GM19328 (cell line): ENCODE measurements at regions not wholly inside any gene's neighbourhood (a gene's known extent, or its start where the extent isn't known, plus 50 kb on each side); places are given as distances from the start of the nearest gene placed in this dataset.
"Not testable (repeated sequence)": the region's sequence is repeated elsewhere in the genome, so short reads cannot be mapped to it uniquely, and the experiment has no call there.

Source experiments
- ATAC-seq: cut with Tn5 transposase; IDR thresholded peaks from one replicate; pipeline ENCODE4 v1.9.1; 2021; ENCODE audit warnings: mild to moderate bottlenecking, moderate library complexity; ENCODE audit not compliant: unreplicated experiment

DNA sequence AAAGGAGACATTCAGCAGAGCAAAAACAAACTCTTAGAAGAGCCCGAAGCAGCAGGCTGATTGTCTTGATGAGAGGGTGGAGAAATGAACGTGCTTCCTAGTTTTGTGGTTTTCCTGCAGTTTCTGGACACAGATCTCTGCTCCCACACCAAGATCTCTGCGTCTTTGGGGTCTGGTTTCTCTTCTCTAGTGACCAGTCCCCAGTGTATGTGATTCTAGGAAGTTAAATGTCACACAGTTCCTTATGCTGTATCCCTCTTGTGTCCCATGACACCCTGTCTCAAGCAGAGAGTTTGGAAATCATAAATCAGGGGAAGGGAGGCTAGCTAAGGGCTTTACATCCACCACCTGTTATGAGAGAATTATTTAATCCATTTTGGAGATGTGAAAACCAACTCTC is 55.4 kb upstream of the KLF14 start:
- ATAC-seq, result no peak

- no peak for ATAC-seq
Measured at GRCh38 chr7:130791746-130792145, 57.7 kb upstream of the KLF14 start.

DNA sequence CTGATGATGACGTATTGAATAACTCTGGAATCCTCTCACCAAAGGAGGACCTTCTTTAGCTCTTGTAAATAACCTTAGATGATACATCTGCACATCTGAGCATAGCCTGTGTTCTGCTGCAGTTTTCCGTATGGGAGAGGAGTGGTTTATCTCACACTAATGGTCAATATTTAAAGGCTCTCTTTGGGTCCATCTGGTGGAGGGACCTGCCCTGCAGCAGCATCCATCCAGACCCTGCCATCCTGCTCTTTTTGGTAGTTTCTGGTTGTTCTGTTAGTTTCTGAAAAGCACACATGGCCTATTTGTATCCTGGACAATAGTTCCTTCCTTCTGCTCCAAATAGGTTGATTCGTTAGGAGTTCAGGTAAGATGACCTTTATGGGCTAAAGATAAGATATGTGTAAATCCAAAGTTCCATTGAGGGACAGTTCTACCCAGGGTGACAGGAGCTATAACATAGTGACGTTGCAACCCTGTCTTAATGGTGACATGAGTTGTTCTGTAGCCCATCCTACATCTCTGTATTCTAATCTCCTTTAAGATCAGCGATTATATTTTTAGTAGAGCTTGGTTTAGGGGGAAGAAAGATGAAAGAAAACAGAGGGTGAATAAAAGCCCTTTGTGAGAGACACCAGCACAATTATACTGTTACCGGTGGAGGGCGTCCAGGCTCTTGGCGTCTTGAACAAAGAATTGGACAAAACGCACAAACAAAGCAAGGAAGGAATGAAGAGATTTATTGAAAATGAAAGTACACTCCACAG is 60.0 kb upstream of the KLF14 start:
- no peak for ATAC-seq

DNA sequence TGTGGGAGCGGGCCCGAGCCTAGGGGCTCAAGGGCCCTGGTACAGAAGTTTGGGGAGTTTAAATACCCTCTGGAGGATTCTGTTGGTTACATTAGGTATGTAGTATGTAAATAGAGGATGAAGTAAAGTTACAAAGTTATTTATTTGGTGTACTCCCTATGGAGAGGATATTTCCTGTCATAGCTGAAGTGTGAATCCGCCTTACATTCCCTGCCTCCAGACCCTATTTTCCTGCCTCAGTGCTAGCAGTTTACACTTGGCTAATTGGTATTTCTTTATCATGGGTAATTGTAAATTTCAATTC is 60.6 kb upstream of the KLF14 start:
- ATAC-seq, result no peak

DNA sequence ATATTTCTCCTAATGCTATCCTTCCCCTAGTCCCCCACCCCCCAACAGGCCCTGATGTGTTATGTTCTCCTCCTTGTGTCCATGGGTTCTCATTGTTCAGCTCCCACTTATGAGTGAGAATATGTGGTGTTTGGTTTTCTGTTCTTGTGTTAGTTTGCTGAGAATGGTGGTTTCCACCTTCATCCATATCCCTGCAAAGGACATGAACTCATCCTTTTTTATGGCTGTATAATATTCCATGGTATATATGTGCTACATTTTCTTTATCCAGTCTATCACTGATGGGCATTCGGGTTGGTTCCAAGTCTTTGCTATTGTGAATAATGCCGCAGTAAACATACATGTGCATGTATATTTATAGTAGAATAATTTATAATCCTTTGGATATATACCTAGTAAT is 62.4 kb upstream of the KLF14 start:
- not testable (repeated sequence) for ATAC-seq

- ATAC-seq, result no peak
Measured at GRCh38 chr7:130803127-130803526, 69.1 kb upstream of the KLF14 start.

- ATAC-seq, result no peak
Measured at GRCh38 chr7:130804220-130804619, 70.2 kb upstream of the KLF14 start.

DNA sequence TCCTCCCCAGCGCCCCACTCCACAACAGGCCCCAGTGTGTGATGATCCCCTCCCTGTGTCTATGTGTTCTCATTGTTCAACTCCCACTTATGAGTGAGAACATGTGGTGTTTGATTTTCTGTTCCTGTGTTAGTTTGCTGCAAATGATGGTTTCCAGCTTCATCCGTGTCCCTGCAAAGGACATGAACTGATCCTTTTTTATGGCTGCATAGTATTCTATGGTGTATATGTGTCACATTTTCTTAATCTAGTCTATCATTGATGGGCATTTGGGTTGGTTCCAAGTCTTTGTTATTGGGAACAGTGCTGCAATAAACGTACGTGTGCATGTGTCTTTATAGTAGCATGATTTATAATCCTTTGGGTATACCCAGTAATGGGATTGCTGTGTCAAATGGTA is 78.8 kb upstream of the KLF14 start:
- not testable (repeated sequence) for ATAC-seq

DNA sequence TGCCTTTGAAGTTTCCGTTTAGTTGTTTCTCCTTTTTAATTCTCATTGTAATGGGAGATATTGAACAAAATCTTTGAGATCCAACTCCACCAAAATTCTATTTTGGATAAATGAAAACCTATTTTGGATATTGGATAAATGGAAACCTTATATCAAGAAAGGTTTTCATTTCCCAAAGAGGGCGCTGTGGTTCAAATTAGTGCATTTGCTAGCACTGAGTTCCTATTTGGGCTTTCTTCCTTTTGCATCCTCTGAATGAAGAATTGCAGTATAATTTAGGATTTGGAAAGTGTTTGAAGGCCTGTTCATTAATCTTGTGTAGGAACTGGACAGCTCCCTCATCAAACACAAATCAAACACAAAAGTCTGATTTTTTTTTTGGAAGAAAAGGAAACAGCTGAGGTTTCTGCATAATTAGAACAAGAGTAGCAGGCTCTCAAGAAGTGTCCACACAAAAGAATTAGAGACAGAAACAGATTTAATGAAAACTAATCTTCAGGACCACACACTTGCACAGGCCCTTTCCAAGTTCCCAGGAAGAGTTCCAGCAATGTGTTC is 80.8 kb upstream of the KLF14 start:
- ATAC-seq, result no peak

- no peak for ATAC-seq
Measured at GRCh38 chr7:130818056-130818455, 84.0 kb upstream of the KLF14 start.

DNA sequence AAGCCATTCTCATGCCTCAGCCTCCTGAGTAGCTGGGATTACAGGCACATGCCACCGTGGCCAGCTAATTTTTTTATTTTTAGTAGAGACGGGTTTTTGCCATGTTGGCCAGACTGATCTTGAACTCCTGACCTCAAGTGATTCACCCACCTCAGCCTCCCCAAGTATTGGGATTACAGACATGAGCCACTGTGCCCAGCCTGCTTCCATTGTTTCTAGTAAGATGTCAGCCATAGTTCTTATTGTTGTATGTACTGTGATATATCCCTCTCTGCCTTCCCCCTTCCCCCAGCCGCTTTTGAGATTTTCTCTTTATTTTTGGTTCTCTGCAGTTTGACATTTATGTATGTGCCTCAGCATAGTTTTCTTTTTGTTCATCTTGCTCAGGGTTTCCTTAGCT is 87.9 kb upstream of the KLF14 start:
- ATAC-seq, result no peak

DNA sequence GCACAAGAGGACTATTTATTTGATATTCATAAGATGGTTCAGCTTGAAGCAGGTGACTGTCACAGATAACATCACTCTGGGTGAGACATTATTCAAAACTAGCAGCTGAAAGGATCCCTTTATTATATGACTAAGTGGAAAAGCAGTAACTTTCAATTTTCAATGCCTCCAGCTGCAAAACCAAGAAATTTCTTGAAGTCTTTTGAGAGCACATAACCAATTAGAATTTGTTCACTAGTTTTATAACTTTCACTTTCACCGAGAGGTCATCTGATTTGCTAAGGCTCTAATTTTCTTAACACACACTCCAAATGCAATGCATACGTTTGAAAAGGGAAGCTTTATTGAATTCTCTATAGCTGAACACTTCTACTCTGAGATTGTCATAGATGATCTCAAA is 88.6 kb upstream of the KLF14 start:
- ATAC-seq, result no peak

DNA sequence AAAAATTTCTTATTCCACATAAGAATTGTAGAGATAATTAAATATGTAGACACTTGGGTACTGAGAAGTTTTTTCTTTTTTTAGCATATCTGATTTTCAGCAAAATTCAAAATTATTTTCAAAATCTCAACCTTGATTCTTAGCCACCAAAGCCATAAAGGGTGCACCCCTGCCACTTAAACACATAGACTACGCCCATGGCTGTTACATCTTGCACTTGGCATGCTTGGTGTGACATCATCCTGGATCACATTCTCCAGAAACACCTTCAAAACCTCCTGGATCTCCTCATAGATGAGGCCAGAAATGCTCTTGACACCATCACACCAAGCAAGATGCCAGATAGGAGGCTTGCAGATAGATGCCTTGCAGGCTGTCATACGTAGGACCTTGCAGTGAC is 89.1 kb upstream of the KLF14 start:
- no peak for ATAC-seq

DNA sequence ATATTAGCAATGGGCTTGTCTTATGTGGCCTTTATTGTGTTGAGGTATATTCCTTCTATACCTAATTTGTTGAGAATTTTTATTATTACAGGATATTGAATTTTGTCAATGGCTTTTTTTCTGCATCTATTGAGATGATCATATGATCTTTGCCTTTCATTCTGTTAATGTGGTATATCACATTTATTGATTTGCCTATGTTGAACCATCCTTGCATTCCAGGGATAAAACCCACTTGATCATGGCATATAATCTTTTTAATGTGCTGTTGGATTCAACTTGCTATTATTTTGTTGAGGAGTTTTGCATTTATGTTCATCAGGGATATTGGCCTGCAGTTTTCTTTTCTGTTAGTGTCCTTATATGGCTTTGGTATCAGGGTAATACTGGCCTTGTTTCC is 91.8 kb upstream of the KLF14 start:
- ATAC-seq, result no peak

DNA sequence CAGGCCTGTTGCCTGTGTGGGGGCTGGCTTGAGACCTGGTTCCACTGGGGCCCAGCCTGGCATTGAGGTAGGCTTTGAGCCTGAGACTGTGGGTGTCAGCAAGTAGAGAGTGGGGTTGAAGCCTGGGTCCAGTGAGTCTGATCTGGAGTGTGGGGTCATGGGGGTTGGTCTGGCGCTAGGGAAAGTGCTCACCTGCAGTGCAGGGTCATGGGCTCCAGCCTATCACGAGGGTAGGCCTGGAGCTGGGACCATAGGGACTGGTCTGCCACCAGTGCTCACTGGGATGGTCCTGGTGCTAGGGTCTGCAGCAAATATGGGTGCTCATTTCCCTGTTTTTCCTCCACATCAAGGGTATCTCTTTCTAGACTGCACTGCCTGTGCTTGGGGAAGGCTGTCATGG is 95.4 kb upstream of the KLF14 start:
- ATAC-seq, result no peak

DNA sequence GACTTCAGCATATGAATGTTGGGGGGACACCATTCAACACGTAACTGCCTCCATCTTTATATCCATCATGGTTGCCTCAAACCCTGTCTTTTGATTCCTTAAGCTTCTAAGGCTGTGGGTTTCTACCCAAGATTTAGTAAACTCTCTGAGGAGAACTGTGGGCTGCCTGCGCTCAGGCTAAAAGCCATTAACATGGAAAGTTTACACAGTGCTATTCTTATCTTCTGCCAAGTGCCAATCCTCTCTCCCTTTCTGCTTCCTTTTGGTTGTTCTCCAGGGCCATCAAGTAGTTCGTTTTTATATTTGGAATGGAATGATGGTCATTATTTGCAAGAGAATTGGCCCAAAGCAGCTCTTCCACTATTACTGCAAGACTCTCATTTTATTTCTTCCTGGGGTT is 97.3 kb upstream of the KLF14 start:
- ATAC-seq, result no peak

- ATAC-seq, result no peak
Measured at GRCh38 chr7:130831817-130832481, 97.9 kb upstream of the KLF14 start.

- no peak for ATAC-seq
Measured at GRCh38 chr7:130838738-130839137, 104.7 kb upstream of the KLF14 start.

DNA sequence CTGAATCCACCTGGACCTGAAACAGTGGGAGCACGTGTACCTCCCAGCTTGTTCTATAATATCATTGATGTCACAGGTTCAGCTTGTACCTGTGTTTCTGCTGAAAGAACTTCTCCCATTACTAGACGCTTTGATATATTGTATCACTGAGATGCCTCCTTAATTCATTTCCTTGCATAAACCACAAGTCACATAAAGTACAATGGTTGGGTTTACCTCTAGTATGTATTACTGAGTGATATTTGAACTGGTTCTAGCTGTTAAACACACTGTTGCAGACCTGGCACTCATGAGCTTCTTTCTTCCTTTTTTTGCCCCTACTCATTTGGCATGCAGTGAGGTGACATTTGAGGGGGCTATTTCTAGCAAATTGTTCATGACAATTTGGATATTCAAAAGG is 106.6 kb upstream of the KLF14 start:
- no peak for ATAC-seq

DNA sequence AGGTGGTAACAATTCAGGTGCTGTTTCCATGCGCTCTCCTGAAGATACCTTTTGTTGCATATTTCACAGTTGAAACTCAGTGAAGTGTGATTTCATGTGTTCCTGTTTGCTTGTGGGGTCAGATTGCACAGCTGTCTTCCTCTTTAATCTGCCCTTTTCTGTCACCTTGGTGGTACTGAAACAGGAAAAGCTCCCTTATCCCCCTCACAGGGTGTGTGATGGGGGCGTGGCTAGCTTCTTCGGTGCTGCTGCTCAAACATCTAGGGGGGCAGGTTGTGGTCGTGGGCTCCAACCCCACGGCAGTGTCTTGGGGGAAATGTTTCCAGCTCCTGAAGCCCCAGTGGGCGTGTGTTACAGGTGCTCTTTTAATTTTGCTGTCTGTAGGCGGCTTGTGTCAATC is 107.4 kb upstream of the KLF14 start:
- ATAC-seq, result no peak

GRCh38 chr7:130843703-130844102 is 109.7 kb upstream of the KLF14 start:
- no peak for ATAC-seq

GRCh38 chr7:130844811-130845580 is 111.0 kb upstream of the KLF14 start:
- ATAC-seq, result no peak
